PFSK-1 (cell line): ENCODE measurements at regions not wholly inside any gene's neighbourhood (a gene's known extent, or its start where the extent isn't known, plus 50 kb on each side); places are given as distances from the start of the nearest gene placed in this dataset.

Experiments used
- FOXP2 ChIP-seq: optimal IDR thresholded peaks from 2 replicates; pipeline ENCODE3; 2011; ENCODE audit warnings: borderline replicate concordance, control low read depth, inconsistent platforms; ENCODE audit not compliant: insufficient read depth; ENCODE audit errors: extremely low read length, extremely low read depth
- POLR2AphosphoS5 ChIP-seq: IDR thresholded peaks from 2 replicates; pipeline ENCODE4 v1.6.1; 2012; ENCODE audit warnings: low read depth, mild to moderate bottlenecking, control low read depth, low read length, moderate library complexity
- REST ChIP-seq, 2 experiments: IDR thresholded peaks; 2 replicates each; pipeline versions ENCODE4 v1.6.1 to v1.8.0; 2011 to 2012; ENCODE audit warnings: low read depth in 2 of 2, low read length in 2 of 2, control low read depth in 1 of 2, inconsistent platforms in 1 of 2, mild to moderate bottlenecking in 1 of 2, moderate library complexity in 1 of 2; ENCODE audit not compliant: insufficient read depth in 1 of 2
- SIN3A ChIP-seq: IDR thresholded peaks from 2 replicates; pipeline ENCODE4 v1.6.1; 2012; ENCODE audit warnings: mild to moderate bottlenecking, low read length, moderate library complexity, borderline replicate concordance; ENCODE audit not compliant: insufficient read depth
- TAF1 ChIP-seq: IDR thresholded peaks from 2 replicates; pipeline ENCODE4 v1.6.1; 2012; ENCODE audit warnings: low read length, control low read depth, borderline replicate concordance; ENCODE audit not compliant: insufficient read depth

GRCh38 chr14:49401373-49401772 lies 184.8 kb downstream of the RPS29 start:
- TF ChIP-seq SIN3A = no peak

DNA sequence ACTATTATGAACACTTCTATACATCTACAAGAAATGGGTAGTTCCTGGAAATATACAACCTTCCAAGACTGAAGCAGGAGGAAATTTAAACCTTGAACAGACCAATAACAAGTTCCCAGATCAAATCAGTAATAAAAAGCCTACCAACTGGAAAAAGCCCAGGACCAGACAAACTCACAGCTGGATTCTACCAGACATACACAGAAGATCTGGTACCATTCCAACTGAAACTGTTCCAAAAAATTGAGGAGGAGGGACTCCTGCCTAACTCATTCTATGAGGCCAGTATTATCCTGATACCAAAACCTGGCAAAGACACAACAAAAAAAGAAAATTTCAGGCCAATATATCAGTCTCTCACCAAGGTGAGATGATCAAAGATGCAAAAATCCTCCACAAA lies 189.4 kb downstream of the RPS29 start:
- TF ChIP-seq SIN3A (no peak), TAF1 (no peak), FOXP2 (no peak), REST (IDR thresholded peaks at IDR 0.05; ENCODE audit: insufficient read depth in 1 of 2, low read depth in 2 of 2, low read length in 2 of 2) (no peak), POLR2AphosphoS5 (no peak)

DNA sequence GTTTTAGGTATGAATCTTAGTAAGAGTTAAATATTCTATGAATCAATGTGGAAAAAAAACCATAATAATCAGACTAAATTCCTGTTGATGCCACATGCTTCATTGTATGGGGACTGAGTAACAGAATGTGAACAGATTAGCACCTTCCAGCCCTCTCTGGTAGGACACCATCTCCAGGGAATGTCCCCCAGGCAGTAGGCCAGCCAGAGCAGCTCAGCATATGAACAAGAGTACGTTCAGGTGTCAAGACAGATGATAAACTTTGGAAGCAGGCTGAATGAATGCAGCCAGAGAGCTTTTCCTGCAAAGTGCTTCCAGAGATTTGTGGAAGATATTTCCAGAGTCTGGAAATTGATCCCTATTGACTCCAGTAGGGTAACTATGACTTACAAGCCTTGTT lies 204.4 kb downstream of the RPS29 start:
- no peak for TF ChIP-seq POLR2AphosphoS5
- TF ChIP-seq FOXP2 = no peak
- TF ChIP-seq TAF1 = no peak
- TF ChIP-seq REST (IDR thresholded peaks at IDR 0.05; ENCODE audit: insufficient read depth in 1 of 2, low read depth in 2 of 2, low read length in 2 of 2) = no peak
- no peak for TF ChIP-seq SIN3A

DNA sequence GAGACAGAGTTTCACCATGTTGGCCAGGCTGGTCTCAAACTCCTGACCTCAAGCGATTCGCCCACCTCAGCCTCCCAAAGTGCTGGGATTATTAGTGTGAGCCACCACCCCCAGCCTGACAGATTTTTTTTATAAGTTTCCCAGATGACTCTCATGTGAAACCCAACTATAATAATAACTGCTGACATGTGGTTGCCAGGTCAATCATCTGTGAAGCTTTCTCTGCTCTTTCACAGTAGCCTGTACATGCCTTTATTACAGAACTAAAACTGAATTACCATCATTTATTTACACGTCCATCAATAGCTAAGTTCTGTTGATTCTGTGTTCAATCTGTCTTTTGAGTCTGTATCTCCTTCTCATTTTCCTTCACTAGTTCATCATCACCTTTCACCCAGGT lies 218.5 kb downstream of the RPS29 start:
- TF ChIP-seq FOXP2 (no peak), TAF1 (no peak)

DNA sequence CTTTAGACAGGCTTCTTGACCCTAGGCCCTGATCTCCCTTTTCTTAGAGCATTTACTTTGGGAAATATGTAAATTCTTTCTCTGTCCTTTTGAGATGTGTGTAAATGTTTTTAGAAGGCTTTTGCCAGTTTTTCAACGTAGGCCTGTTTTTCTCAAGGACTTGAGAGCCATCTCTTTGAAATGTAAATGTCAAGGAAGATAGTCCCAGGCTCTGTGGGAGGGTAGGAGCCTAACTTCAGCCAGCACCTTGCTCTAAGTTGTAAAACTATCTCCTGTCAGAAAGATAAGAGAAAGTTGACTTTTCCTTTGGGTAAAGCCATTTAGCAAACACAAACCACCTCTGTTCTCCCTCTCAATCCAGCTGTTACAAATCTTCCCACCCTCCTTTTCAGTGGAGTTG lies 219.8 kb downstream of the RPS29 start:
- no peak for TF ChIP-seq SIN3A

GRCh38 chr14:49364752-49365117 lies 221.4 kb downstream of the RPS29 start:
- TF ChIP-seq TAF1 = no peak
- no peak for TF ChIP-seq POLR2AphosphoS5
- TF ChIP-seq SIN3A = no peak
- TF ChIP-seq REST (IDR thresholded peaks at IDR 0.05; ENCODE audit: insufficient read depth in 1 of 2, low read depth in 2 of 2, low read length in 2 of 2) = no peak
- TF ChIP-seq FOXP2 = no peak

GRCh38 chr14:49363821-49364751 lies 222.1 kb downstream of the RPS29 start:
- TF ChIP-seq POLR2AphosphoS5 (no peak), SIN3A (no peak), TAF1 (no peak), REST (IDR thresholded peaks at IDR 0.05; ENCODE audit: insufficient read depth in 1 of 2, low read depth in 2 of 2, low read length in 2 of 2) (no peak), FOXP2 (no peak)
